ENCODE measurements at regions not wholly inside any gene's neighbourhood (a gene's known extent, or its start where the extent isn't known, plus 50 kb on each side); places are given as distances from the start of the nearest gene placed in this dataset.

GRCh38 chrX:87808576-87809243 lies 291.1 kb downstream of the KLHL4 start:
- TF ChIP-seq CTCF (IDR thresholded peaks at IDR 0.05 in 8 of 11, conservative IDR thresholded peaks at IDR 0.05 in 3 of 11) (no peak), POLR2AphosphoS5 (IDR thresholded peaks at IDR 0.05) (no peak)
